ENCODE measurements at regions not wholly inside any gene's neighbourhood (a gene's known extent, or its start where the extent isn't known, plus 50 kb on each side); places are given as distances from the start of the nearest gene placed in this dataset.

DNA sequence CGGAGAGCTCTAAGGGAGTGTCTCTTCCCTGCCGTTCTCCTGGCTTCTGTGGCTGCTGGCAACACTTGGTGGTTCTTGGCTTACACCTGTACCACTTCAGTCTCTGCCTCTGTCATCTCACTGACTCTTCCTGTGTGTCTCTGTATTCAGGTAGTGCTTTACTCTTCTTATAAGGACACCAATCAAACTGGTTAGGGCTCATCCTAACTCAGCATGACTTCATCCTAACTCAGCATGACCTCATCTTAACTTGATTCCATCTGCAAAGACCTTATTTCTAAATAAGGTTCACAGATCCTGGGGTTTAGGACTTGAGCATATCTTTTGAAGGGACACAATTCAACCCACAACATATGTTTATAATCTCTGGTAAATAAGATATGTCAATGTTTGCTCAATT is 51.6 kb upstream of the DSEL start:
- Histone ChIP-seq H3K9me3 (no peaks in the 10 kb centered on the region), H3K36me3 (no peaks in the 10 kb centered on the region), H3K27ac (no peak overlapping the region), H3K4me1 (no peaks in the 10 kb centered on the region), H3K4me3 (no peak overlapping the region), H3K27me3 (no peaks in the 10 kb centered on the region)
- 96 to 100% methylated on average over 2 of the region's 2 CpGs for WGBS, 2 donors (ENCODE audit: low coverage in 1 of 2)
- ATAC-seq: no peak
- no peak for TF ChIP-seq POLR2A (IDR thresholded peaks at IDR 0.05)
- no peak for TF ChIP-seq POLR2AphosphoS5 (IDR thresholded peaks at IDR 0.05)
- no peak for TF ChIP-seq CTCF (IDR thresholded peaks at IDR 0.05)
- no peak for TF ChIP-seq EP300 (IDR thresholded peaks at IDR 0.05)

Small RNA genes in the stretch of these regions (small RNA-seq; reads per million reads assigned to genes)
- 0 reads per million in 4 donors for gene AC067819.1
